ENCODE measurements at regions not wholly inside any gene's neighbourhood (a gene's known extent, or its start where the extent isn't known, plus 50 kb on each side); places are given as distances from the start of the nearest gene placed in this dataset.

DNA sequence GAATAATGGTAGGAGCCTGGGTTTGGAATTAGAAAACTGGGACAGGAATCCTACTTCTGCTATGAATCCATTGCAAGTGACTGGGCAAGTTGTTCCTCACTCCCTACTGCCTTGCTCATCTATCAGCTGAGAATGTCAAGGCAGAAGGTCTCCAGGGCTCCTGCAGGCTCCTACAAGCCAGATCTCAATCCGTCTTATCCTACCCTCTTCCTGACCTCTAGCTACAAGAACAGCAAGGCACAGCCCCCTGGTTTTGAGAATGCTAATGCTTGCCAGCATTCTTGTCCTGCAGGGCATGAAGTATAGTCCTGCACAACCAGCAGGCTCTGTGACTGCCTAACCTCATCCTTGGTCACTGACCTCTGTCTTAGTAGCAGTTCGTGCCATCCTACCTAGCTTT, 141.9 kb upstream of the TNP1 start:
- TF ChIP-seq, protein P1, sequence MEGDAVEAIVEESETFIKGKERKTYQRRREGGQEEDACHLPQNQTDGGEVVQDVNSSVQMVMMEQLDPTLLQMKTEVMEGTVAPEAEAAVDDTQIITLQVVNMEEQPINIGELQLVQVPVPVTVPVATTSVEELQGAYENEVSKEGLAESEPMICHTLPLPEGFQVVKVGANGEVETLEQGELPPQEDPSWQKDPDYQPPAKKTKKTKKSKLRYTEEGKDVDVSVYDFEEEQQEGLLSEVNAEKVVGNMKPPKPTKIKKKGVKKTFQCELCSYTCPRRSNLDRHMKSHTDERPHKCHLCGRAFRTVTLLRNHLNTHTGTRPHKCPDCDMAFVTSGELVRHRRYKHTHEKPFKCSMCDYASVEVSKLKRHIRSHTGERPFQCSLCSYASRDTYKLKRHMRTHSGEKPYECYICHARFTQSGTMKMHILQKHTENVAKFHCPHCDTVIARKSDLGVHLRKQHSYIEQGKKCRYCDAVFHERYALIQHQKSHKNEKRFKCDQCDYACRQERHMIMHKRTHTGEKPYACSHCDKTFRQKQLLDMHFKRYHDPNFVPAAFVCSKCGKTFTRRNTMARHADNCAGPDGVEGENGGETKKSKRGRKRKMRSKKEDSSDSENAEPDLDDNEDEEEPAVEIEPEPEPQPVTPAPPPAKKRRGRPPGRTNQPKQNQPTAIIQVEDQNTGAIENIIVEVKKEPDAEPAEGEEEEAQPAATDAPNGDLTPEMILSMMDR (conservative IDR thresholded peaks at IDR 0.05 in 1 of 2, IDR thresholded peaks at IDR 0.05 in 1 of 2; ENCODE audit: extremely low read depth in 1 of 2, insufficient read depth in 1 of 2, low read depth in 1 of 2, low read length in 2 of 2) = no peak
- no peak for TF ChIP-seq EZH2 (IDR thresholded peaks at IDR 0.05; ENCODE audit: borderline replicate concordance, low read length)
